GM12864 (cell line): ENCODE measurements at regions not wholly inside any gene's neighbourhood (a gene's known extent, or its start where the extent isn't known, plus 50 kb on each side); places are given as distances from the start of the nearest gene placed in this dataset.

ENCODE experiments used
- DNase-seq: peaks from one replicate; pipeline ENCODE4 v3.0.0-alpha.2; 2011; ENCODE audit warnings: low read depth
- H3K4me3 ChIP-seq: 2 replicates; pipeline ENCODE4 v1.5.1; 2011; ENCODE audit warnings: mild to moderate bottlenecking, low read depth, low read length, control low read depth
- TF ChIP-seq, protein P1 (sequence below): IDR thresholded peaks from 2 replicates; pipeline ENCODE4 v1.5.1; 2011; ENCODE audit warnings: low read depth, mild to moderate bottlenecking, moderate library complexity, low read length, control low read depth, inconsistent platforms; ENCODE audit errors: missing control alignments

GRCh38 chr2:65615602-65616001 is 183.2 kb upstream of the SPRED2 start:
- no peak overlapping the region for H3K4me3 ChIP-seq
- TF ChIP-seq, protein P1, sequence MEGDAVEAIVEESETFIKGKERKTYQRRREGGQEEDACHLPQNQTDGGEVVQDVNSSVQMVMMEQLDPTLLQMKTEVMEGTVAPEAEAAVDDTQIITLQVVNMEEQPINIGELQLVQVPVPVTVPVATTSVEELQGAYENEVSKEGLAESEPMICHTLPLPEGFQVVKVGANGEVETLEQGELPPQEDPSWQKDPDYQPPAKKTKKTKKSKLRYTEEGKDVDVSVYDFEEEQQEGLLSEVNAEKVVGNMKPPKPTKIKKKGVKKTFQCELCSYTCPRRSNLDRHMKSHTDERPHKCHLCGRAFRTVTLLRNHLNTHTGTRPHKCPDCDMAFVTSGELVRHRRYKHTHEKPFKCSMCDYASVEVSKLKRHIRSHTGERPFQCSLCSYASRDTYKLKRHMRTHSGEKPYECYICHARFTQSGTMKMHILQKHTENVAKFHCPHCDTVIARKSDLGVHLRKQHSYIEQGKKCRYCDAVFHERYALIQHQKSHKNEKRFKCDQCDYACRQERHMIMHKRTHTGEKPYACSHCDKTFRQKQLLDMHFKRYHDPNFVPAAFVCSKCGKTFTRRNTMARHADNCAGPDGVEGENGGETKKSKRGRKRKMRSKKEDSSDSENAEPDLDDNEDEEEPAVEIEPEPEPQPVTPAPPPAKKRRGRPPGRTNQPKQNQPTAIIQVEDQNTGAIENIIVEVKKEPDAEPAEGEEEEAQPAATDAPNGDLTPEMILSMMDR, result no peak
- DNase-seq, result no peak

- TF ChIP-seq, protein P1, result no peak
- no peak for DNase-seq
Observed at GRCh38 chr2:65613968-65614555, 181.7 kb upstream of the SPRED2 start.

DNA sequence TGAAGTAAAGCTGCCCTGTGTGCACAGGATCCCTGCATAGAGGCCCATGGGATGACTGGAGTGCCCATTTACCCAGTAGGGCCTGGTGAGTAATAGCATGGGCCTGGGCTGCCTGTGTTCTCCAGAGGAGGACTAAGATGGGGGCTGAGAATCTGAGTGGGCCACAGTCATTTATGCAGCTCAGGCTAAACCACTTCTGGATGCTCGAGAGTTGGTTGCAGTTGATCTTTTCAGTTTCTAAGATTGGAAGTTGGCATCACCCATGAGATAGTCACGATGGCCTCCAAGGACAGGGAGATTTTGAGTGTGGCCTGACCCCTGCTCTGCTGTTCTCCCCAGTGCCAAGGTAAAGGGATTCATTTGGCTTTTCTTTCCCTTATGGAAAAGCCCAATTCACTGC is 179.1 kb upstream of the SPRED2 start:
- H3K4me3 ChIP-seq, result no peak overlapping the region
- TF ChIP-seq, protein P1, result no peak
- no peak for DNase-seq

More at GRCh38 chr2:65613968-65614555, 181.7 kb upstream of the SPRED2 start:
- no peak overlapping the region for H3K4me3 ChIP-seq

DNA sequence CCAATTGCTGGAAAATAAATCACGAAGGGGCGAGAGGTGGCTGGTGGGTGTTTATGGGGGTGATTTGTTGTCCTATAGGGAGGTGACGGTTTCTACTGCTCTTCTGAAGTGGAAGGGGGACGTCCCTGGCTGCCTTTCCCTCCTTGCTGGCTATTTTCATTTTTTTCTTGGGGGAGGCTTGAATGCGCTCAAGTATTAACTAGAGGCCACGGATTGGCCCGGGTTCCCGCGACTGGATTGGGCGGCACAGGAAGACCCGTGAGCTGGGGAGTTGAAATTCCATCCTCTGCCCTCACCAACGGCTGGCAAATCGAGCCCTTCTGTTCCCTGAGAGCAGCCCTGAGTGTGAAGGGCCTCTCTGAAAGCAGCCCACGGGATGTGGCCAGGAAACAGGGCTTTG is 176.5 kb upstream of the SPRED2 start:
- DNase-seq, result no peak
- H3K4me3 ChIP-seq, result no peak overlapping the region
- TF ChIP-seq, protein P1, result no peak

- H3K4me3 ChIP-seq, result no peak overlapping the region
- TF ChIP-seq, protein P1, result no peak
- DNase-seq, result no peak
Observed at GRCh38 chr2:65608466-65608865, 176.1 kb upstream of the SPRED2 start.

DNA sequence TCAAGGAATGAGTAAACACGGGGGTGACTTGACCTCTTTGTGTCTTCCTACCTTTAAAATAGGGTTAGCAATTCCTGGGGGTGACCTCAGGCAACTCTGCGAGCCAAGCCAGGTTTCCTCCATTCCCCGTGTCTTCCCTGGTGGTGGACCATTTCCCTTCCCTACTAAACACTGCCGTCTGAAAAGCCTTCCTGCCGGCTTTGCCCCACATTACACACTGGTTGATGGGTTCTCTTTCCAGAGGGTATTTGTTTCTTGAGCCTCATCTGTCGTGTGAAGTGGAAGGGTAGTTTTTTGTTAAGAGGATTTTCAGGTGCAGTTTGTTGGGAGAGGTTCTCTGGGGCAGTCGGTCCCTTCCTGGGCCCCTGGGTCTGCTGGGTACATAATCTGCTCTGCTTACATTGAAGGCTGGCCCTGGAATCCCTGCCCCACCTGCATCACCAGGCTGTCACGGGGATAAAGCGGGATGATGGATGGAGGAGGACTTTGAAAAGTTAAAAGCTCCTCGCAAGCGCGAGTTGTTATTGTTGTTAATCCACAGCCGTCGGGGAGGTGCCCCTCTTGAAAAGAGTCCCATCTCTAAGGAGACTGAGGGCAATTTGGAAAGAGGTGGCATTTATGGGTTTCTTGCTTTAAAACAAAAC is 175.4 kb upstream of the SPRED2 start:
- no peak overlapping the region for H3K4me3 ChIP-seq
- TF ChIP-seq, protein P1, result no peak
- no peak for DNase-seq

- peak; percentile 30 for DNase-seq
- H3K4me3 ChIP-seq, result no peak overlapping the region
- TF ChIP-seq, protein P1, result no peak
Observed at GRCh38 chr2:65605743-65606058, 173.3 kb upstream of the SPRED2 start.
